ENCODE measurements at regions not wholly inside any gene's neighbourhood (a gene's known extent, or its start where the extent isn't known, plus 50 kb on each side); places are given as distances from the start of the nearest gene placed in this dataset.

- no peak for TF ChIP-seq TAF1 (IDR thresholded peaks at IDR 0.05; ENCODE audit: low read depth)
- no peak for TF ChIP-seq YY1 (IDR thresholded peaks at IDR 0.05; ENCODE audit: low read depth)
- TF ChIP-seq MAX (IDR thresholded peaks at IDR 0.05), result no peak
- no peak for TF ChIP-seq USF1 (IDR thresholded peaks at IDR 0.05)
- TF ChIP-seq REST (IDR thresholded peaks at IDR 0.05; ENCODE audit: low read depth), result no peak
- no peak for TF ChIP-seq TEAD4 (IDR thresholded peaks at IDR 0.05)
- TF ChIP-seq CREB1 (IDR thresholded peaks at IDR 0.05; ENCODE audit: low read depth), result no peak
- no peak for TF ChIP-seq TCF12 (IDR thresholded peaks at IDR 0.05; ENCODE audit: low read depth)
- no peak for TF ChIP-seq FOXM1 (IDR thresholded peaks at IDR 0.05; ENCODE audit: borderline replicate concordance, low read depth)
These were observed 264.5 kb upstream of the SEMA3C start for GRCh38 chr7:81183326-81183725.

All from Ishikawa (cell line).